ENCODE measurements at regions not wholly inside any gene's neighbourhood (a gene's known extent, or its start where the extent isn't known, plus 50 kb on each side); places are given as distances from the start of the nearest gene placed in this dataset.

- Mint-ChIP-seq H3K4me3 (no peak overlapping the region), H3K4me1 (peaks cover 9% of the 10 kb centered on the region), H3K9me3 (no peaks in the 10 kb centered on the region), H3K27me3 (ENCODE audit: low read depth) (peaks cover 3% of the 10 kb centered on the region), H3K36me3 (ENCODE audit: low read depth) (no peaks in the 10 kb centered on the region), H3K27ac (no peak overlapping the region)
- TF ChIP-seq, protein P1, sequence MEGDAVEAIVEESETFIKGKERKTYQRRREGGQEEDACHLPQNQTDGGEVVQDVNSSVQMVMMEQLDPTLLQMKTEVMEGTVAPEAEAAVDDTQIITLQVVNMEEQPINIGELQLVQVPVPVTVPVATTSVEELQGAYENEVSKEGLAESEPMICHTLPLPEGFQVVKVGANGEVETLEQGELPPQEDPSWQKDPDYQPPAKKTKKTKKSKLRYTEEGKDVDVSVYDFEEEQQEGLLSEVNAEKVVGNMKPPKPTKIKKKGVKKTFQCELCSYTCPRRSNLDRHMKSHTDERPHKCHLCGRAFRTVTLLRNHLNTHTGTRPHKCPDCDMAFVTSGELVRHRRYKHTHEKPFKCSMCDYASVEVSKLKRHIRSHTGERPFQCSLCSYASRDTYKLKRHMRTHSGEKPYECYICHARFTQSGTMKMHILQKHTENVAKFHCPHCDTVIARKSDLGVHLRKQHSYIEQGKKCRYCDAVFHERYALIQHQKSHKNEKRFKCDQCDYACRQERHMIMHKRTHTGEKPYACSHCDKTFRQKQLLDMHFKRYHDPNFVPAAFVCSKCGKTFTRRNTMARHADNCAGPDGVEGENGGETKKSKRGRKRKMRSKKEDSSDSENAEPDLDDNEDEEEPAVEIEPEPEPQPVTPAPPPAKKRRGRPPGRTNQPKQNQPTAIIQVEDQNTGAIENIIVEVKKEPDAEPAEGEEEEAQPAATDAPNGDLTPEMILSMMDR (IDR thresholded peaks at IDR 0.05; ENCODE audit: unreplicated experiment in 3 of 3): no peak
These were observed 178.8 kb upstream of the HDAC4 start for GRCh38 chr2:239579524-239580198.

GRCh38 chr2:239579081-239579480 lies 178.3 kb upstream of the HDAC4 start:
- no peak overlapping the region for H3K27ac Mint-ChIP-seq
- peaks cover 12% of the 10 kb centered on the region for H3K4me1 Mint-ChIP-seq
- no peaks in the 10 kb centered on the region for H3K27me3 Mint-ChIP-seq (ENCODE audit: low read depth)
- TF ChIP-seq, protein P1 (IDR thresholded peaks at IDR 0.05; ENCODE audit: unreplicated experiment in 3 of 3): no peak
- no peaks in the 10 kb centered on the region for H3K36me3 Mint-ChIP-seq (ENCODE audit: low read depth)
- H3K9me3 Mint-ChIP-seq: no peaks in the 10 kb centered on the region
- no peak overlapping the region for H3K4me3 Mint-ChIP-seq

- no peak overlapping the region for H3K4me3 Mint-ChIP-seq
- TF ChIP-seq, protein P1 (IDR thresholded peaks at IDR 0.05; ENCODE audit: unreplicated experiment in 3 of 3): no peak
- no peaks in the 10 kb centered on the region for H3K36me3 Mint-ChIP-seq (ENCODE audit: low read depth)
- H3K27me3 Mint-ChIP-seq (ENCODE audit: low read depth): no peaks in the 10 kb centered on the region
- H3K27ac Mint-ChIP-seq: no peak overlapping the region
- H3K4me1 Mint-ChIP-seq: peaks cover 12% of the 10 kb centered on the region
- H3K9me3 Mint-ChIP-seq: no peaks in the 10 kb centered on the region
These were observed 177.6 kb upstream of the HDAC4 start for GRCh38 chr2:239578381-239578780.

DNA sequence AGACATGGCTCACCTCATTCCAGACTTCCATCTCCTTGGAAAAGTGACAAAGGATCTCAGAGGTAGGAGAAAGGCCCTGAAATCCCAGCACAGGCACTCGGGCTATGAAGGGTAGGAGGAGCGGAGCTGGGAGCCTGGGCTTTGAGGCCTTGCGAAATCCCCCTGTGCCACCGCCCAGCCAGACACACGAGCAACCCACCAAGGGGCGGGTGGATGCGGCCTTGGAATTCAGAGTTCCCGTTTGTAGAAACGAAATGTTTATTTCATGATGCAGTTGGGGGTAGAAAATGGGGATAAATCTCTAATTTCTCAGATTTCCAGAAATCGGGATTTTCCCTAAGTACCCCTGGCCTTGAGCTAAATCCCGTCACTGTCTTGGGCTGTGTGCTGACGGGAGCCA lies 177.1 kb upstream of the HDAC4 start:
- TF ChIP-seq, protein P1 (IDR thresholded peaks at IDR 0.05; ENCODE audit: unreplicated experiment in 3 of 3): no peak
- no peak overlapping the region for H3K4me3 Mint-ChIP-seq
- H3K4me1 Mint-ChIP-seq: peaks cover 16% of the 10 kb centered on the region
- no peaks in the 10 kb centered on the region for H3K36me3 Mint-ChIP-seq (ENCODE audit: low read depth)
- H3K9me3 Mint-ChIP-seq: no peaks in the 10 kb centered on the region
- no peaks in the 10 kb centered on the region for H3K27me3 Mint-ChIP-seq (ENCODE audit: low read depth)
- no peak overlapping the region for H3K27ac Mint-ChIP-seq

DNA sequence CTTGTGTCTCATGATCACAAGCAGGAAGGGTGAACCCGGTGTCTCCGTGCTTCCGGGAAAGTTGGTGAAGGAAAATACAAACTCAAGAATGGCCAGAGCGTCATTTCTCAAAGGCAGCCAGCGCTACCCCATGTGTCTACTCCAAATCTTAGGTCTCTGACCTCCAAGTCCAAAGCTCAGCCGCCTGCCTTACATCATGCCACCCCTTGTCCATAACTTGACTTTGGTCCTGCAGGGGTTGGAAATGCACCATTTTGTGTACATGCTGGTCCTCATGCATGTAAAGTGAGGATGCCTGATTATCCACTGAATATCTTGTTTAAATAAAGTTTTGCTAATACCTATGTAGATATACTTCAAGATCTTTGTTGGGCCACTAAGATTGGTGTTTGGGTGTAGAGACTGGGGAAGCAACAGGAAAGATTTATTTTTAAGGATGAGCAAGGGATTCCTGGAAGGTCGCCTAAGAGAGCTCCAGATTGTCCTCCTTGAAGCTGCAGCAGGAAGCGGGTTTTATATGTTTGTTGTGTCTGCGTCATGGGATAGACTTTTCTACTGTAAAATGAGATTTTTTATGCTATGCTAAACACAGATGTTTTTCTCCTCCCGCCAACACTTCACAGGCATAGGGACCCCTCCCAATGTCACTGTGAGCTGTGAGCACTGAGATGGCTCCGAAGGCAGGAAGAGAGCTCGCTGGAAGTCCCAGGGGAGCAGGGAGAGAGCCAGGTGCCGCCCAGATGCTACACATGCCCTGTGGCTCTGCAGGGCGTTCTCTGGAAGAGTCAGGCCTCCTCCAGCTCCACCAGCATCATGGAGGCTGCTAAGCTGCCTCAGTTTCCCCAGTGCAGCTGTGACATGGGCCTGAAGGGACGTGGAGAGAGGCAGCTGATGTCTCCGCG lies 176.2 kb upstream of the HDAC4 start:
- no peaks in the 10 kb centered on the region for H3K36me3 Mint-ChIP-seq (ENCODE audit: low read depth)
- H3K9me3 Mint-ChIP-seq: no peaks in the 10 kb centered on the region
- no peak overlapping the region for H3K4me3 Mint-ChIP-seq
- TF ChIP-seq, protein P1 (IDR thresholded peaks at IDR 0.05; ENCODE audit: unreplicated experiment in 3 of 3): no peak
- peak overlapping the region in 1 of 3 experiments; percentile 53 for H3K27ac Mint-ChIP-seq
- peaks cover 22% of the 10 kb centered on the region for H3K4me1 Mint-ChIP-seq
- no peaks in the 10 kb centered on the region for H3K27me3 Mint-ChIP-seq (ENCODE audit: low read depth)

Data from nephron (organoid).